ENCODE measurements at regions not wholly inside any gene's neighbourhood (a gene's known extent, or its start where the extent isn't known, plus 50 kb on each side); places are given as distances from the start of the nearest gene placed in this dataset.

GRCh38 chr1:79364896-79365295 lies 358.4 kb upstream of the ADGRL4 start:
- Histone ChIP-seq H3K4me3 (ENCODE audit: insufficient read depth, low read length, poor library complexity, severe bottlenecking) (no peak overlapping the region), H3K79me2 (ENCODE audit: insufficient read depth, low read length) (no peaks in the 10 kb centered on the region), H3K27me3 (ENCODE audit: low read length) (no peaks in the 10 kb centered on the region), H3K9me3 (ENCODE audit: insufficient read depth, low read length) (no peaks in the 10 kb centered on the region), H3K4me2 (ENCODE audit: low read depth, low read length, poor library complexity, severe bottlenecking) (no peak overlapping the region), H3K27ac (ENCODE audit: low read depth, low read length) (no peak overlapping the region), H3K9ac (ENCODE audit: low read length) (no peak overlapping the region), H3F3A (ENCODE audit: insufficient read depth) (no peaks in the 10 kb centered on the region), H4K20me1 (ENCODE audit: low read depth, low read length) (no peaks in the 10 kb centered on the region), H3K9me2 (replicated peaks; ENCODE audit: insufficient read depth, low read length) (no peaks in the 10 kb centered on the region), H3K36me3 (ENCODE audit: low read length) (no peaks in the 10 kb centered on the region), H2AFZ (ENCODE audit: low read depth, low read length, severe bottlenecking) (no peak overlapping the region)
- TF ChIP-seq EZH2phosphoT487 (conservative IDR thresholded peaks at IDR 0.05; ENCODE audit: low read length) (no peak), CTCF (IDR thresholded peaks at IDR 0.05; ENCODE audit: insufficient read depth, low read length, poor library complexity, severe bottlenecking) (no peak)

- Histone ChIP-seq H3K27me3 (ENCODE audit: low read length) (no peaks in the 10 kb centered on the region), H4K20me1 (ENCODE audit: low read depth, low read length) (no peaks in the 10 kb centered on the region), H2AFZ (ENCODE audit: low read depth, low read length, severe bottlenecking) (no peak overlapping the region), H3K36me3 (ENCODE audit: low read length) (no peaks in the 10 kb centered on the region), H3K4me3 (ENCODE audit: insufficient read depth, low read length, poor library complexity, severe bottlenecking) (no peak overlapping the region), H3K9ac (ENCODE audit: low read length) (no peak overlapping the region), H3K4me2 (ENCODE audit: low read depth, low read length, poor library complexity, severe bottlenecking) (no peak overlapping the region), H3K27ac (ENCODE audit: low read depth, low read length) (no peak overlapping the region), H3F3A (ENCODE audit: insufficient read depth) (no peaks in the 10 kb centered on the region), H3K9me2 (replicated peaks; ENCODE audit: insufficient read depth, low read length) (no peaks in the 10 kb centered on the region), H3K79me2 (ENCODE audit: insufficient read depth, low read length) (no peaks in the 10 kb centered on the region), H3K9me3 (ENCODE audit: insufficient read depth, low read length) (no peaks in the 10 kb centered on the region)
- TF ChIP-seq CTCF (IDR thresholded peaks at IDR 0.05; ENCODE audit: insufficient read depth, low read length, poor library complexity, severe bottlenecking) = no peak
- TF ChIP-seq EZH2phosphoT487 (conservative IDR thresholded peaks at IDR 0.05; ENCODE audit: low read length) = no peak
Observed at GRCh38 chr1:79363430-79363829, 356.9 kb upstream of the ADGRL4 start.

DNA sequence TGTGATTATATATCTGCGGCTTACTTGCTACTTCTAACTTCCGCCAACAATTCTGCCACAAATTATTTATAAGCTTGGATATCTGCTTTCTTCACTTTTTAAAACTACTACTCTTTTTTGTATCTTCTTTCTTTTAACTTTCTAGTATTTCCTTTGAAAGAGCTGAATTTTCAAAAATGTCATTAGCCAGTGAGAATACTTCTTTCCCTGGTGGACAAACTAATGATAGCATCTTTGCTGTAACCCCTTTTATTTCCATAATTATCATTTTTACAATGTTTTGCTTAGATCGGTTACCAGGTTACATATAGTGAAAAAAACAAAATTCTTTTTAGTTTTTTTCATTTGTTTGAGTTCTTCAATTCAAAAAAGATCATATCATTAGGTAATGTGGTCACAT lies 355.9 kb upstream of the ADGRL4 start:
- Histone ChIP-seq H3K79me2 (ENCODE audit: insufficient read depth, low read length) (no peaks in the 10 kb centered on the region), H2AFZ (ENCODE audit: low read depth, low read length, severe bottlenecking) (no peak overlapping the region), H3K27me3 (ENCODE audit: low read length) (no peaks in the 10 kb centered on the region), H3K36me3 (ENCODE audit: low read length) (no peaks in the 10 kb centered on the region), H3K9ac (ENCODE audit: low read length) (no peak overlapping the region), H3K4me3 (ENCODE audit: insufficient read depth, low read length, poor library complexity, severe bottlenecking) (no peak overlapping the region), H3F3A (ENCODE audit: insufficient read depth) (no peaks in the 10 kb centered on the region), H3K9me3 (ENCODE audit: insufficient read depth, low read length) (no peaks in the 10 kb centered on the region), H4K20me1 (ENCODE audit: low read depth, low read length) (no peaks in the 10 kb centered on the region), H3K9me2 (replicated peaks; ENCODE audit: insufficient read depth, low read length) (no peaks in the 10 kb centered on the region), H3K27ac (ENCODE audit: low read depth, low read length) (no peak overlapping the region), H3K4me2 (ENCODE audit: low read depth, low read length, poor library complexity, severe bottlenecking) (no peak overlapping the region)
- TF ChIP-seq EZH2phosphoT487 (conservative IDR thresholded peaks at IDR 0.05; ENCODE audit: low read length) (no peak), CTCF (IDR thresholded peaks at IDR 0.05; ENCODE audit: insufficient read depth, low read length, poor library complexity, severe bottlenecking) (no peak)

DNA sequence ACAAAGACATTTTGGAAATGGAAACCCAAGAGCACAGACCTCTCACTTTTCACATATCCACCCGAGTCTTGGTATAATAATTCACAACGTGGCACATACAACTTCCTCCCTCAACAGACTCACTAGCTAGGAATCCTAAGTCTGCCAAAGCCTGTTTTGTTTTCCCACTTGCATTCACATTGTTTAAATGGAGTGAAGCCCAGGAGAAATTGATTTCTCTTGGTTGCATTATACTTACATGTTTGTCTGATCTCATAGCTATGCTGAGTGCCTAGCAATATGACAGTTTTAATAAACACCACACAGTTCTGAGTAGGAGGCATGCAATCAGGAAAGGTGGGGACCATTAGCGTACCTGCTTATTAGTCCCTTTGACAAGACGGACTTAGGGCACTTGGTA lies 348.6 kb upstream of the ADGRL4 start:
- no peaks in the 10 kb centered on the region for H3K9me3 ChIP-seq (ENCODE audit: insufficient read depth, low read length)
- no peak overlapping the region for H3K27ac ChIP-seq (ENCODE audit: low read depth, low read length)
- no peak overlapping the region for H2AFZ ChIP-seq (ENCODE audit: low read depth, low read length, severe bottlenecking)
- no peak overlapping the region for H3K4me3 ChIP-seq (ENCODE audit: insufficient read depth, low read length, poor library complexity, severe bottlenecking)
- no peak for TF ChIP-seq EZH2phosphoT487 (conservative IDR thresholded peaks at IDR 0.05; ENCODE audit: low read length)
- TF ChIP-seq CTCF (IDR thresholded peaks at IDR 0.05; ENCODE audit: insufficient read depth, low read length, poor library complexity, severe bottlenecking) = no peak
- H3K9ac ChIP-seq (ENCODE audit: low read length) = no peak overlapping the region
- H4K20me1 ChIP-seq (ENCODE audit: low read depth, low read length) = no peaks in the 10 kb centered on the region
- no peak overlapping the region for H3K4me2 ChIP-seq (ENCODE audit: low read depth, low read length, poor library complexity, severe bottlenecking)
- no peaks in the 10 kb centered on the region for H3F3A ChIP-seq (ENCODE audit: insufficient read depth)
- H3K79me2 ChIP-seq (ENCODE audit: insufficient read depth, low read length) = no peaks in the 10 kb centered on the region
- no peaks in the 10 kb centered on the region for H3K27me3 ChIP-seq (ENCODE audit: low read length)
- no peaks in the 10 kb centered on the region for H3K9me2 ChIP-seq (replicated peaks; ENCODE audit: insufficient read depth, low read length)
- no peaks in the 10 kb centered on the region for H3K36me3 ChIP-seq (ENCODE audit: low read length)

All from SU-DHL-6 (cell line).